Activated CD8-positive, alpha-beta memory T cell treated with anti-CD3 and anti-CD28 coated beads, Interleukin-2, amount 50 U/mL, for 1 hour (primary cell): ENCODE measurements at regions not wholly inside any gene's neighbourhood (a gene's known extent, or its start where the extent isn't known, plus 50 kb on each side); places are given as distances from the start of the nearest gene placed in this dataset.
"Not testable (repeated sequence)": the region's sequence is repeated elsewhere in the genome, so short reads cannot be mapped to it uniquely, and the experiment has no call there.

Source experiments
- DNase-seq: peaks from one replicate; pipeline ENCODE4 v3.0.0-alpha.2; 2020; ENCODE audit errors: extremely low read depth

DNA sequence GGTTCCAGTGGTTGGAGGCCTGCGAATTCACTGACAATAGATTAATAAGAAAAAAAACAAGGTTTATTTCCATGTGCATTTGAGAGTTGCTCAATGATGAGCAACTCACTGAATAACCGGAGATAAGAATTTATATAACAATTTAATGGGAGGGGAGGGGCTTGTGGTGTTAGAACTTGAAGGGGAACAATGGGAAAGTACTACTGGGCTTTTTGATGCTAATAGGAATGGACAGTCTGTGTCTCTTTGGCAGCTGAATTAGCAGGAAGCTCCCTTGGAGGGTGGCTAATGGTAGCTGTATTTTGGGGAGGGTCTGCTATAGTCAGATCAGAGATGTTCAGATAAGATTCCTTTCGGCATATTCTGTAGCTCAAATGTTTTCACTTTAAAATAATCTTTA lies 62.4 kb upstream of the GMDS start:
- DNase-seq = no peak

DNA sequence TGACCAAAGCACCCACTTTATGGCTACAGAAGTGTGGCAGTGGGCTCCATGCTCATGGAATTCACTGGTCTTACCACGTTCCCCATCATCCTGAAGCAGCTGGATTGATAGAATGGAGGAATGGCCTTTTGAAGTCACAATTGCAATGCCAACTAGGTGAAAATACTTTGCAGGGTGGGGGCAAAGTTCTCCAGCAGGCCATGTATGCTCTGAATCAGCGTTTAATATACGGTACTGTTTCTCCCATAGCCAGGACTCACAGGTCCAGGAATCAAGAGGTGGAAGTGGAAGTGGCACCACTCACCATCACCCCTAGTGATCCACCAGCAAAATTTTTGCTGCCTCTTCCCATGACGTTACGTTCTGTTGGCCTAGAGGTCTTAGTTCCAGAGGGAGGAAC lies 60.5 kb upstream of the GMDS start:
- DNase-seq = no peak

GRCh38 chr6:2302482-2302881 lies 57.1 kb upstream of the GMDS start:
- DNase-seq = not testable (repeated sequence)

GRCh38 chr6:2296781-2297180 lies 51.4 kb upstream of the GMDS start:
- no peak for DNase-seq
